Panc1 (cell line): ENCODE measurements at regions not wholly inside any gene's neighbourhood (a gene's known extent, or its start where the extent isn't known, plus 50 kb on each side); places are given as distances from the start of the nearest gene placed in this dataset.

Experiments used
- POLR2AphosphoS5 ChIP-seq: IDR thresholded peaks from 2 replicates; pipeline ENCODE4 v1.6.1; 2012; ENCODE audit warnings: mild to moderate bottlenecking, low read depth, low read length, moderate library complexity
- TCF7L2 ChIP-seq: IDR thresholded peaks from 2 replicates; pipeline ENCODE4 v1.6.1; 2011; ENCODE audit warnings: mild to moderate bottlenecking, low read depth, low read length, inconsistent platforms
- TF ChIP-seq, protein P1 (sequence below), 2 experiments: IDR thresholded peaks; 2 replicates each; pipeline ENCODE4 v1.6.1; 2011 to 2012; ENCODE audit warnings: low read depth in 2 of 2, control low read depth in 1 of 2, low read length in 1 of 2, mild to moderate bottlenecking in 1 of 2, moderate library complexity in 1 of 2; ENCODE audit not compliant: insufficient read depth in 1 of 2
- TF ChIP-seq, protein P2 (sequence below): fragments of 450-650 bp; IDR thresholded peaks from 2 replicates; pipeline ENCODE4 v1.5.1; 2017; ENCODE audit warnings: mild to moderate bottlenecking

DNA sequence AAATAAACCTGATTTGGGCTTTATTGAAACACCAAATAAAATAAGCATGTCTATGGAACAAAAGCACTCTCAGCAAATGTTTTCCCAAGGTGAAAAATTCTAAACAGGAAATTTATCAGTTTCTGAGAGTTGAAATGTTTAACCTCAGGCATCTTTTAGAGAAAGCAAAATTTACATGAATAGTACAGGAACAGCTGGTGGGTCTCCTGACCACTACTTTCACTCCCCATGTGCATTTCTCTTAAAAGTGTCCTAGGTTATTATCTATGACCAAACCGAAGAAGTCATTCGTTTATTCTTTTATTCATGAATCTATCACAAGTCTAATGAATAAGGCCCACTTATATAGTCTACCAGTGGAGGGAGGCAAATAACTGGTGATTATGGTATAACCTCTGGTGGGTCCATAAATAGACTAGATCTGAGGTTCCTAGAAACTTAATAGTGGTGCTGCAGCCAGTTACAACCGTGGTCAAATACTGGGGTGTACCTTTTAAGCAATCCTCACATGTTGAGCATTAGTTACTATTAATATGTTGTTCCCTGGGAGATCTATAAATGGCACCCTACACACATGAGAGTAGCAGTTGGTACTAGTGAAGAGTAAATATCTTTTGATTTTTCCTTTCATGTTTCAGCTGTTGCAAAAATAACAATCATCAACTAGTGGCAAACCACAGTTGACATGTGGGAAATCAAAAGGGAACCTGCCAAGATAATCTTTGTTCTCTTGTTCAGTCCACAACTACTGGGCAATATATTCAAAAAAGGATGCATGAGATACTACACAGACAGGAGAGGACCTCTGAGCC is 169.3 kb upstream of the STAC start:
- TF ChIP-seq, protein P1, sequence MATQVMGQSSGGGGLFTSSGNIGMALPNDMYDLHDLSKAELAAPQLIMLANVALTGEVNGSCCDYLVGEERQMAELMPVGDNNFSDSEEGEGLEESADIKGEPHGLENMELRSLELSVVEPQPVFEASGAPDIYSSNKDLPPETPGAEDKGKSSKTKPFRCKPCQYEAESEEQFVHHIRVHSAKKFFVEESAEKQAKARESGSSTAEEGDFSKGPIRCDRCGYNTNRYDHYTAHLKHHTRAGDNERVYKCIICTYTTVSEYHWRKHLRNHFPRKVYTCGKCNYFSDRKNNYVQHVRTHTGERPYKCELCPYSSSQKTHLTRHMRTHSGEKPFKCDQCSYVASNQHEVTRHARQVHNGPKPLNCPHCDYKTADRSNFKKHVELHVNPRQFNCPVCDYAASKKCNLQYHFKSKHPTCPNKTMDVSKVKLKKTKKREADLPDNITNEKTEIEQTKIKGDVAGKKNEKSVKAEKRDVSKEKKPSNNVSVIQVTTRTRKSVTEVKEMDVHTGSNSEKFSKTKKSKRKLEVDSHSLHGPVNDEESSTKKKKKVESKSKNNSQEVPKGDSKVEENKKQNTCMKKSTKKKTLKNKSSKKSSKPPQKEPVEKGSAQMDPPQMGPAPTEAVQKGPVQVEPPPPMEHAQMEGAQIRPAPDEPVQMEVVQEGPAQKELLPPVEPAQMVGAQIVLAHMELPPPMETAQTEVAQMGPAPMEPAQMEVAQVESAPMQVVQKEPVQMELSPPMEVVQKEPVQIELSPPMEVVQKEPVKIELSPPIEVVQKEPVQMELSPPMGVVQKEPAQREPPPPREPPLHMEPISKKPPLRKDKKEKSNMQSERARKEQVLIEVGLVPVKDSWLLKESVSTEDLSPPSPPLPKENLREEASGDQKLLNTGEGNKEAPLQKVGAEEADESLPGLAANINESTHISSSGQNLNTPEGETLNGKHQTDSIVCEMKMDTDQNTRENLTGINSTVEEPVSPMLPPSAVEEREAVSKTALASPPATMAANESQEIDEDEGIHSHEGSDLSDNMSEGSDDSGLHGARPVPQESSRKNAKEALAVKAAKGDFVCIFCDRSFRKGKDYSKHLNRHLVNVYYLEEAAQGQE (IDR thresholded peaks at IDR 0.05; ENCODE audit: insufficient read depth in 1 of 2, low read depth in 2 of 2, low read length in 1 of 2): no peak
- TF ChIP-seq, protein P2, sequence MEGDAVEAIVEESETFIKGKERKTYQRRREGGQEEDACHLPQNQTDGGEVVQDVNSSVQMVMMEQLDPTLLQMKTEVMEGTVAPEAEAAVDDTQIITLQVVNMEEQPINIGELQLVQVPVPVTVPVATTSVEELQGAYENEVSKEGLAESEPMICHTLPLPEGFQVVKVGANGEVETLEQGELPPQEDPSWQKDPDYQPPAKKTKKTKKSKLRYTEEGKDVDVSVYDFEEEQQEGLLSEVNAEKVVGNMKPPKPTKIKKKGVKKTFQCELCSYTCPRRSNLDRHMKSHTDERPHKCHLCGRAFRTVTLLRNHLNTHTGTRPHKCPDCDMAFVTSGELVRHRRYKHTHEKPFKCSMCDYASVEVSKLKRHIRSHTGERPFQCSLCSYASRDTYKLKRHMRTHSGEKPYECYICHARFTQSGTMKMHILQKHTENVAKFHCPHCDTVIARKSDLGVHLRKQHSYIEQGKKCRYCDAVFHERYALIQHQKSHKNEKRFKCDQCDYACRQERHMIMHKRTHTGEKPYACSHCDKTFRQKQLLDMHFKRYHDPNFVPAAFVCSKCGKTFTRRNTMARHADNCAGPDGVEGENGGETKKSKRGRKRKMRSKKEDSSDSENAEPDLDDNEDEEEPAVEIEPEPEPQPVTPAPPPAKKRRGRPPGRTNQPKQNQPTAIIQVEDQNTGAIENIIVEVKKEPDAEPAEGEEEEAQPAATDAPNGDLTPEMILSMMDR: no peak
- TF ChIP-seq POLR2AphosphoS5 (no peak), TCF7L2 (no peak)
